Loucy (cell line): ENCODE measurements at regions not wholly inside any gene's neighbourhood (a gene's known extent, or its start where the extent isn't known, plus 50 kb on each side); places are given as distances from the start of the nearest gene placed in this dataset.

Experiments
- EZH2phosphoT487 ChIP-seq: fragments of 200-600 bp; IDR thresholded peaks from 2 replicates; pipeline ENCODE4 v1.6.1; 2018; ENCODE audit warnings: antibody characterized with exemption, mild to moderate bottlenecking, moderate library complexity, borderline replicate concordance
- TF ChIP-seq, protein P1 (sequence below): fragments of 200-600 bp; sonication (generic); conservative IDR thresholded peaks from 2 replicates; pipeline ENCODE4 v1.5.1; 2014; ENCODE audit warnings: mild to moderate bottlenecking, antibody characterized with exemption, low read length

GRCh38 chr6:33898771-33899170 is 95.0 kb upstream of the MLN start:
- TF ChIP-seq, protein P1, sequence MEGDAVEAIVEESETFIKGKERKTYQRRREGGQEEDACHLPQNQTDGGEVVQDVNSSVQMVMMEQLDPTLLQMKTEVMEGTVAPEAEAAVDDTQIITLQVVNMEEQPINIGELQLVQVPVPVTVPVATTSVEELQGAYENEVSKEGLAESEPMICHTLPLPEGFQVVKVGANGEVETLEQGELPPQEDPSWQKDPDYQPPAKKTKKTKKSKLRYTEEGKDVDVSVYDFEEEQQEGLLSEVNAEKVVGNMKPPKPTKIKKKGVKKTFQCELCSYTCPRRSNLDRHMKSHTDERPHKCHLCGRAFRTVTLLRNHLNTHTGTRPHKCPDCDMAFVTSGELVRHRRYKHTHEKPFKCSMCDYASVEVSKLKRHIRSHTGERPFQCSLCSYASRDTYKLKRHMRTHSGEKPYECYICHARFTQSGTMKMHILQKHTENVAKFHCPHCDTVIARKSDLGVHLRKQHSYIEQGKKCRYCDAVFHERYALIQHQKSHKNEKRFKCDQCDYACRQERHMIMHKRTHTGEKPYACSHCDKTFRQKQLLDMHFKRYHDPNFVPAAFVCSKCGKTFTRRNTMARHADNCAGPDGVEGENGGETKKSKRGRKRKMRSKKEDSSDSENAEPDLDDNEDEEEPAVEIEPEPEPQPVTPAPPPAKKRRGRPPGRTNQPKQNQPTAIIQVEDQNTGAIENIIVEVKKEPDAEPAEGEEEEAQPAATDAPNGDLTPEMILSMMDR, result no peak
- TF ChIP-seq EZH2phosphoT487, result no peak
